WERI-Rb-1 (cell line): ENCODE measurements at regions not wholly inside any gene's neighbourhood (a gene's known extent, or its start where the extent isn't known, plus 50 kb on each side); places are given as distances from the start of the nearest gene placed in this dataset.
A peak's percentile ranks its signal among the peaks of the same experiment; 100 is the strongest.

ENCODE experiments used
- DNase-seq: peaks from one replicate; pipeline ENCODE4 v3.0.0-alpha.2; 2020
- H3K27ac ChIP-seq: fragments of 250-450 bp; sonication (Bioruptor Pico); 2 replicates; pipeline ENCODE4 v1.5.1; 2020; ENCODE audit warnings: mild to moderate bottlenecking, moderate library complexity
- H3K27me3 ChIP-seq: fragments of 250-450 bp; sonication (Bioruptor Pico); 2 replicates; pipeline ENCODE4 v1.5.1; 2021; ENCODE audit warnings: mild to moderate bottlenecking, low read depth, moderate library complexity; ENCODE audit not compliant: insufficient read depth, severe bottlenecking
- H3K36me3 ChIP-seq: fragments of 250-450 bp; sonication (Bioruptor Pico); 2 replicates; pipeline ENCODE4 v1.5.1; 2020; ENCODE audit warnings: mild to moderate bottlenecking, moderate library complexity
- H3K4me3 ChIP-seq: 2 replicates; pipeline ENCODE4 v1.5.1; 2011; ENCODE audit warnings: low read depth, mild to moderate bottlenecking, control low read depth, low read length
- H3K9me3 ChIP-seq: fragments of 250-450 bp; sonication (Bioruptor Pico); 2 replicates; pipeline ENCODE4 v1.5.1; 2021; ENCODE audit warnings: mild to moderate bottlenecking, moderate library complexity; ENCODE audit not compliant: severe bottlenecking
- TF ChIP-seq, protein P1 (sequence below): IDR thresholded peaks from 2 replicates; pipeline ENCODE4 v1.5.1; 2011; ENCODE audit warnings: low read depth, mild to moderate bottlenecking, control low read depth, inconsistent platforms, low read length

DNA sequence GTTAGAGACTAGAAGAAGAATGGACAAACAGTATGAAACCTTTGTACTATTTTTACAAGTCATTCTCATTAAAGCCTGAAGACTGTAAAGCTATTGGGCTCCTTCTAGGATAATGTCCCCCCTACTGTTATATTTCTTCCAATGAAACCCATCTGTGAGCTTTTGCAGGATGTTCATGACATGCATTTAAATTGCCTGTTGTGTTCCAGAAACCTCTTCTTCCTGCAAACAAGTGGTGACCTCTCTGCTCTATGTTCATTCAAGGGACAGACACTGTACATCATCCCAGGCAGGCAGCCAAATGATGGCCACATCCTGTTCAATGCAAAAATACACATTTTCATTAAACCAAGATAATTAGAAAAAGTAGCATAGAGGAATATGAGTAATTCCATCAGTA, 128.0 kb downstream of the C4orf33 start:
- no peaks in the 10 kb centered on the region for H3K27me3 ChIP-seq
- H3K4me3 ChIP-seq = no peak overlapping the region
- TF ChIP-seq, protein P1, sequence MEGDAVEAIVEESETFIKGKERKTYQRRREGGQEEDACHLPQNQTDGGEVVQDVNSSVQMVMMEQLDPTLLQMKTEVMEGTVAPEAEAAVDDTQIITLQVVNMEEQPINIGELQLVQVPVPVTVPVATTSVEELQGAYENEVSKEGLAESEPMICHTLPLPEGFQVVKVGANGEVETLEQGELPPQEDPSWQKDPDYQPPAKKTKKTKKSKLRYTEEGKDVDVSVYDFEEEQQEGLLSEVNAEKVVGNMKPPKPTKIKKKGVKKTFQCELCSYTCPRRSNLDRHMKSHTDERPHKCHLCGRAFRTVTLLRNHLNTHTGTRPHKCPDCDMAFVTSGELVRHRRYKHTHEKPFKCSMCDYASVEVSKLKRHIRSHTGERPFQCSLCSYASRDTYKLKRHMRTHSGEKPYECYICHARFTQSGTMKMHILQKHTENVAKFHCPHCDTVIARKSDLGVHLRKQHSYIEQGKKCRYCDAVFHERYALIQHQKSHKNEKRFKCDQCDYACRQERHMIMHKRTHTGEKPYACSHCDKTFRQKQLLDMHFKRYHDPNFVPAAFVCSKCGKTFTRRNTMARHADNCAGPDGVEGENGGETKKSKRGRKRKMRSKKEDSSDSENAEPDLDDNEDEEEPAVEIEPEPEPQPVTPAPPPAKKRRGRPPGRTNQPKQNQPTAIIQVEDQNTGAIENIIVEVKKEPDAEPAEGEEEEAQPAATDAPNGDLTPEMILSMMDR = no peak
- no peaks in the 10 kb centered on the region for H3K36me3 ChIP-seq
- no peak for DNase-seq
- H3K9me3 ChIP-seq = no peaks in the 10 kb centered on the region
- no peak overlapping the region for H3K27ac ChIP-seq

DNA sequence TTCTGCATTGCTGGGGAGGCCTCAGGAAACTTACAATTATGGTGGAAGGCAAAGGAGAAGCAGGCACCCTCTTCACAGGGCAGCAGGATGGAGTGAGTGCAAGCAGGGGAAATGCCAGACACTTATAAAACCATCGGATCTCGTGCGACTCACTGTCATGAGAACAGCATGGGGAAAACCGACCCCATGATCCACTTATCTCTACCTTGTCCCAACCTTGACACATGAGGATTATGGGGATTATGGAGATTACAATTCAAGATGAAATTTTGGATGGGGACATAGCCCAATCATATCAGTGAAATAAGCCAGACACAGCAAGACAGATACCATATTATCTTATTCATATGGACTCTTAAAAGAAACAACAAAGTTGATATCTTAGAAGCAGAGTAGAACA, 134.9 kb downstream of the C4orf33 start:
- H3K9me3 ChIP-seq = no peaks in the 10 kb centered on the region
- H3K27me3 ChIP-seq = no peaks in the 10 kb centered on the region
- no peak overlapping the region for H3K27ac ChIP-seq
- DNase-seq = peak; percentile 63
- TF ChIP-seq, protein P1 = no peak
- no peak overlapping the region for H3K4me3 ChIP-seq
- no peaks in the 10 kb centered on the region for H3K36me3 ChIP-seq

DNA sequence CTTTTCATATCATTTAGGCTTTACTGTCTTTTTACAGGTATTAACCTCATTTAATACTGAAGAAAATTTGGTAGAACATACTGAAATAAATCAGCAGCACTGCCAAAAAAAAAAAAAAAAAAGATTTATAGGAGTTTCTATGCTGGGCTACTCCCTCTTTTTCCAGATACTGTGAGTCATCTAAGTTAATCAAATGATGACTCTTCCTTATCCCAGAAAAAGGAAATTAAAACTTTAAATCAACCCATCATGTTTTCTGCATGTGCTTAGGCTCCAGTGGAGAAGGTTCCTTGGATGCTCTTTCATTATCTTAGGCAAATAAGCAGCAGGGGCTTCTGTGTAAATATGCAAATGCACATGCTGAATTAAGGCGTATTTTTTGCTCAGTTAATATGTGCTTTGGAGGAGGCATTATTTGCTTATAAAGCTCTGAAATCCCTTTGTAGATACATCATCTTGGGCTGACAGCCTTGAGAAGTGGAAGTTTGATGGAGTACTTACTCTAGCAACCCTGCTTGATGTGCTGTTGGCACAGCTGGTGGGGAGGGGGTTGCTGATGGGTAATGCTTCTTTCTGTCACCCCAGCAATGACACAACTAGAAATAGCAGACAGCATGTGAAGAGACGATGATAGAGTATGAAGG, 136.1 kb downstream of the C4orf33 start:
- Histone ChIP-seq H3K27me3 (no peaks in the 10 kb centered on the region), H3K27ac (no peak overlapping the region), H3K4me3 (no peak overlapping the region), H3K9me3 (no peaks in the 10 kb centered on the region), H3K36me3 (no peaks in the 10 kb centered on the region)
- DNase-seq = no peak
- TF ChIP-seq, protein P1 = no peak

DNA sequence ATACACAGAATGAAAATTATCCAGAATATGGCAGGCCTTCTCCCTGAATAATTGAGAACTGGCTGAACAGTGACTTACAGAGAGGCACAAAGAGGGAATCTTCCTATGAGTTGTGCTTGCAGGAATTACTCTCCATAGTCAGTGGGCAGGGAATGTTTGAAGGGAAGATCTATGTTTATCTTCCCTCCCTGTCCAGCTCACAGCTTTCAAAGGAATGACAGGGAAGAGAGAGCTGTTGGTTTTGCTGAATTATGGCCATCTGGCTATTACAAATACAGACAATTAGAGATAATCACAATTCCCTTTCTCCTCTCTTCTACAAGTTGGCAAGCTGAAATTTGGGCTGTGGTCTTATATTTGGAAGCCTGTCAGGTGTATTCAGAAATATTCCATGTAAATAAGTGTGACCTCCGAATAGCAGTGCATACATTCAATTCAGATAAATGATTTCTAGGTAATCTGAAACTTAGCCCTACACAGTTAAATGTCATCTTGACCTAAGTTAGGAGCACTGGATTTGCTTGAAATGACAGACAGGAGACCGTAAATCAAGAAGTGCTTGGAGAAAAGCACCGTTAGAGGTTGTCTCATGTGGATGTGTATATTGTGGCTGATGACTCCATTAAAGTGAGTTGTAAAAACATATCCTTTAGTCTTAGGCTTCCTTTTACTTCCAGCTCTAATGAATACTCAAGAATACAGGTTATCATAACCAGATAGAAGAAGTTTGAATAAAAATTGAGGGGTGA, 136.8 kb downstream of the C4orf33 start:
- Histone ChIP-seq H3K27me3 (no peaks in the 10 kb centered on the region), H3K4me3 (no peak overlapping the region), H3K36me3 (no peaks in the 10 kb centered on the region), H3K9me3 (no peaks in the 10 kb centered on the region), H3K27ac (no peak overlapping the region)
- TF ChIP-seq, protein P1 = no peak
- DNase-seq = no peak

DNA sequence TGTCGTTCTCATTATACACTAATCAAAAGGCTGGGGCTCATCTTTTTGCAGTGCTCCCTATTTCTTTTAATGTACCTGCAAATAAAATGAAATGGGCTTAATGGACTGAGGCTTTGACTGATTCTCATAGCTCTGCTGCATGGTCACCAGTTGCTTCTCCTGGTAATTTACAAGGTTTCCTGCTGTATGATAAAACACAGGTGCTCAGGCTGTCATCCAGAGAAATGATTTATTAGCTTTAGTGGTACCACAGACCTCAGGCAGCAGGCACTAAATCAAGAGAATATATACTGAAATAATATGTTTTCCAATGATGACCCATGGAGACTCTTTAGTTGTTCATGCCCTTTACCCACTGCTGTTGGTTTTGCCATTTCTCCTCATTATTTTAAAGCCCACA, 137.7 kb downstream of the C4orf33 start:
- Histone ChIP-seq H3K27me3 (no peaks in the 10 kb centered on the region), H3K9me3 (no peaks in the 10 kb centered on the region), H3K27ac (no peak overlapping the region), H3K4me3 (no peak overlapping the region), H3K36me3 (no peaks in the 10 kb centered on the region)
- no peak for DNase-seq
- TF ChIP-seq, protein P1 = no peak
